CD4-positive, alpha-beta memory T cell (primary cell): ENCODE measurements at regions not wholly inside any gene's neighbourhood (a gene's known extent, or its start where the extent isn't known, plus 50 kb on each side); places are given as distances from the start of the nearest gene placed in this dataset.

Source experiments
- CTCF ChIA-PET: fragments of 350-600 bp; sonication (Branson Sonifier 250); formaldehyde crosslinking; loops from one replicate; lab custom pipeline; 2021; ENCODE audit warnings: inconsistent platforms; ENCODE audit not compliant: partially characterized antibody; lab: Charles Lee
- POLR2A ChIA-PET: fragments of 350-600 bp; sonication (Branson Sonifier 250); formaldehyde crosslinking; loops from one replicate; lab custom pipeline; 2021; ENCODE audit not compliant: partially characterized antibody; lab: Charles Lee
- DNase-seq, 5 donors: peaks; one replicate each; pipeline versions ENCODE4 v3.0.0 to v3.0.0-alpha.2; 2020 to 2022; ENCODE audit warnings: mixed read lengths in 1 of 5
- H3K27ac ChIP-seq: one replicate; pipeline ENCODE4 v1.7.0; 2013; ENCODE audit warnings: low read depth, low read length
- H3K27me3 ChIP-seq: 2 replicates; pipeline ENCODE4 v1.7.0; 2013; ENCODE audit warnings: mild to moderate bottlenecking, low read length, moderate library complexity; ENCODE audit not compliant: insufficient read depth
- H3K36me3 ChIP-seq: 2 replicates; pipeline ENCODE4 v1.7.0; 2013; ENCODE audit warnings: mild to moderate bottlenecking, low read length, moderate library complexity; ENCODE audit not compliant: insufficient read depth
- H3K4me1 ChIP-seq: 2 replicates; pipeline ENCODE4 v1.7.0; 2013; ENCODE audit warnings: mild to moderate bottlenecking, low read length, moderate library complexity; ENCODE audit not compliant: insufficient read depth
- H3K4me3 ChIP-seq, 2 donors: one replicate each; pipeline ENCODE4 v1.7.0; 2013; ENCODE audit warnings: low read length in 2 of 2, mild to moderate bottlenecking in 1 of 2
- H3K9me3 ChIP-seq, 2 donors: one replicate each; pipeline ENCODE4 v1.7.0; 2013; ENCODE audit warnings: low read length in 2 of 2, control low read depth in 1 of 2; ENCODE audit not compliant: control insufficient read depth in 1 of 2
- H3K27ac Mint-ChIP-seq, 7 donors: one replicate each; pipeline ENCODE4 v1.8.0; 2020 to 2021; ENCODE audit warnings: mixed read lengths in 7 of 7, mild to moderate bottlenecking in 6 of 7, inconsistent platforms in 3 of 7, moderate library complexity in 3 of 7
- H3K27me3 Mint-ChIP-seq, 2 donors: one replicate each; pipeline ENCODE4 v1.8.0; 2020 to 2021; ENCODE audit warnings: mixed read lengths in 2 of 2
- H3K36me3 Mint-ChIP-seq, 2 donors: one replicate each; pipeline ENCODE4 v1.8.0; 2020 to 2021; ENCODE audit warnings: mixed read lengths in 2 of 2, inconsistent platforms in 1 of 2, mild to moderate bottlenecking in 1 of 2
- H3K4me1 Mint-ChIP-seq, 4 donors: one replicate each; pipeline ENCODE4 v1.8.0; 2020 to 2021; ENCODE audit warnings: mixed read lengths in 4 of 4, mild to moderate bottlenecking in 1 of 4
- H3K4me3 Mint-ChIP-seq, 8 donors: one replicate each; pipeline ENCODE4 v1.8.0; 2020 to 2021; ENCODE audit warnings: mixed read lengths in 8 of 8, mild to moderate bottlenecking in 7 of 8, moderate library complexity in 6 of 8, inconsistent platforms in 3 of 8
- H3K9me3 Mint-ChIP-seq, 8 donors: one replicate each; pipeline ENCODE4 v1.8.0; 2020 to 2021; ENCODE audit warnings: mixed read lengths in 8 of 8, mild to moderate bottlenecking in 5 of 8, inconsistent platforms in 3 of 8, moderate library complexity in 1 of 8
- intact Hi-C: fragments of 100-400 bp; cut with micrococcal nuclease; formaldehyde crosslinking; loops from one replicate; pipeline ENCODE4 v1.15.1; 2023

DNA sequence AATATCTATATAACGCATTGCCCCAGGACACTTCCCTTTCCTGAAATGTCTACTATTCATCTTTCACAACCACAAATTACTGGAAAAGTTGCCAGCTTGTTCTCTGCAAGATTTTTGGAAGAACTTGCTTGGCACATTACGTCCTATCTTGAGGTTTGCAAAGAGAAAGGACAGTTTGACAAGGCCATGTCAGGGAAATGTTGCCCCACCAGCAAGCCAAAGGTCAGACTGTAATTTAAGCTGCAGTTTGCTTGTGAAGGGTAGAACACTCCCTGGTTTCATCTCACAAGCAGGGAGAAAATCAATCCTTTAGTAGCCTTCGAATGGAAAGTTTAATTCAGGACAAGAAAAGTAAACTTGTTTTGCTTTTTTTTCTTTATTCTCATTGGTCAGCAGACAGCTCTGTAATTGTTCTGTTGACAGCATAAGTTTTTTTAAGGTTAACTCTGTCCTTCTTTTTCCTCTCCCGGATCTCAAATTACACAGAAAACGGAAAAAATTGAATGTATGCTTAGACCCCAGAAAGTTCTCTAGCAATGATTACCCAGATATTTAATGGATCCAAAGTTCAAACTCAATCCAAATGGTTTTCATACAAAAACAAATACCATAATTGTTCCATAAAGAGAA, 541.8 kb upstream of the NRSN1 start:
- DNase-seq, result no peak
- no peaks in the 10 kb centered on the region for H3K4me1 Mint-ChIP-seq
- CTCF ChIA-PET, result no interaction called here
- POLR2A ChIA-PET, result no interaction called here
- no peaks in the 10 kb centered on the region for H3K4me1 ChIP-seq
- no peaks in the 10 kb centered on the region for H3K27me3 Mint-ChIP-seq
- H3K9me3 Mint-ChIP-seq, result peaks cover 0 to 4% (median 3%) of the 10 kb centered on the region in 8 donors
- intact Hi-C loops, result no loop called here
- H3K4me3 ChIP-seq, result no peak overlapping the region
- no peaks in the 10 kb centered on the region for H3K9me3 ChIP-seq
- no peak overlapping the region for H3K4me3 Mint-ChIP-seq
- no peak overlapping the region for H3K27ac ChIP-seq
- no peak overlapping the region for H3K27ac Mint-ChIP-seq
- H3K27me3 ChIP-seq, result no peaks in the 10 kb centered on the region
- H3K36me3 Mint-ChIP-seq, result no peaks in the 10 kb centered on the region
- H3K36me3 ChIP-seq, result no peaks in the 10 kb centered on the region

DNA sequence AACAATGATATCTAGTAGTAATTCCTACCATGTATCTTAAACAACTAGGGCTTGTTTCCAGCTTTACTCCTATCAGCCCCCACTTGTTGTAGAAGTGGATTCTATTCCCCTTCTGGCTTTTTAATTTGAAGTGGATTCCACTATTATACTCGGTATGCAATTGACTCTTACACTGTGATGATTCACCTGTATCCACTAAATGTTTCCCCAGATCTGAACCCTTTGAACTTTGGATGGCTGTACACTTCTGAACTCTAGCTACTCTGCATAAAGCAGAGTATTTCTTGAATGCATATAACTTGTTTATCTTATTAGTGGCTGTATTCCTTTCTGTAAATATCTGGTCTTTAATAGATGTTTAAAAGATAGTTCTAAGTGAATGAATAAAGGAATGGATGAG, 538.4 kb upstream of the NRSN1 start:
- Histone ChIP-seq H3K4me3 (no peak overlapping the region), H3K27me3 (no peaks in the 10 kb centered on the region), H3K4me1 (no peaks in the 10 kb centered on the region), H3K36me3 (no peaks in the 10 kb centered on the region), H3K9me3 (no peaks in the 10 kb centered on the region), H3K27ac (no peak overlapping the region)
- no peak overlapping the region for H3K27ac Mint-ChIP-seq
- ChIA-PET CTCF (no interaction called here), POLR2A (no interaction called here)
- no peaks in the 10 kb centered on the region for H3K36me3 Mint-ChIP-seq
- peaks cover 0 to 6% (median 2%) of the 10 kb centered on the region in 8 donors for H3K9me3 Mint-ChIP-seq
- H3K27me3 Mint-ChIP-seq, result no peaks in the 10 kb centered on the region
- intact Hi-C loops, result no loop called here
- no peak overlapping the region for H3K4me3 Mint-ChIP-seq
- DNase-seq, result no peak
- no peaks in the 10 kb centered on the region for H3K4me1 Mint-ChIP-seq

DNA sequence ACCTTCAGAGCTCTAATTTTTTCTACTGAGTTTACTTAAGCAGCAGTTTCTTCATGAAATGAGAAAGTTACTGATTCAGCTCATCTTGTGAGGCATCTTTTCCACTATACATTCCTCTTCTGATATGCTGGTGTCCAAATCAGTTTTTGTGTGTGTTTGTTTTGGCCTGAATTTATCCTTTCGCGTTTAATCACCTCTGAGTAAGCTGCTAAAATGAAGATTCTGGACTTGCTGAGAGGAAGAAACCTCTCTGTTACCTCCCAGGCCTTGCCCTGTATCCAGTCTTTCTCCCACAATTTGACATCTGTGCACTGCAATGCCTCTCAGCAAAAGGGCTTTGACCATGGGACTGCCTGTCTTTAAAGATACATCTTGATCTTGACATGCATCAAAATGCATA, 536.2 kb upstream of the NRSN1 start:
- POLR2A ChIA-PET, result no interaction called here
- intact Hi-C loops, result no loop called here
- DNase-seq, result no peak
- Histone ChIP-seq H3K4me3 (no peak overlapping the region), H3K9me3 (no peaks in the 10 kb centered on the region), H3K36me3 (no peaks in the 10 kb centered on the region), H3K27ac (no peak overlapping the region), H3K27me3 (no peaks in the 10 kb centered on the region), H3K4me1 (no peaks in the 10 kb centered on the region)
- no peaks in the 10 kb centered on the region for H3K4me1 Mint-ChIP-seq
- H3K36me3 Mint-ChIP-seq, result no peaks in the 10 kb centered on the region
- H3K9me3 Mint-ChIP-seq, result peaks cover 0 to 11% (median 5%) of the 10 kb centered on the region in 8 donors
- H3K27ac Mint-ChIP-seq, result no peak overlapping the region
- CTCF ChIA-PET, result no interaction called here
- no peak overlapping the region for H3K4me3 Mint-ChIP-seq
- H3K27me3 Mint-ChIP-seq, result no peaks in the 10 kb centered on the region

DNA sequence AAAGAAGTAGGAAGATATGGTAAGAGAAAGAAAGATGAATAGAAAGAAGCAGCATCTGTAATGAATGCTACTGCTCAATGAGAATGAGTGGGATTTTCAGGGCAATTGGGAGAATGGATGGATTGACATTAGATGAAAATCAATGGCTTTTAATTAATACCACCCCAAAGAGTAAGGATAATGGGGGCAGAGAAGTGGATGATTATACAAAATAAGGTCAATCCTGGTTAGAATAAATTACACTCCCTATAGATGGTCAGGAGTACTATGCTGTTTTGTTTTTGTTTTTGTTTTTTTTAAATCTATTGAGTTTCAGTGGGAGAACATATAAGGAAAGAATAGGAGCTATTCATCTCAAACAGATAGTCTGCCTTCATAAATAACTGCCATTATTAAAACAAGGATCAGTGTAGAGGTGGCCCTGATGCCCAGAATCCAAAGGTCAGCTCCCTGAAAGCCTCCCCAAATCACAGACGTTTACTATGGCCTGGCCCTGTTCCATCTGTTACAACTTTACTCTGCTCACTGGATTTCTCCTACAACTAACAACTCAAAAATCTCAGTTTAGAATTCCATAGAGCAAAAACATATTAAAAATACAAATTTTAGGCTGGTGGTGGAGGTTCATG, 535.4 kb upstream of the NRSN1 start:
- H3K4me1 ChIP-seq, result no peaks in the 10 kb centered on the region
- intact Hi-C loops, result no loop called here
- CTCF ChIA-PET, result no interaction called here
- no peaks in the 10 kb centered on the region for H3K9me3 ChIP-seq
- POLR2A ChIA-PET, result no interaction called here
- H3K27ac Mint-ChIP-seq, result no peak overlapping the region
- H3K4me3 Mint-ChIP-seq, result no peak overlapping the region
- H3K4me3 ChIP-seq, result no peak overlapping the region
- no peaks in the 10 kb centered on the region for H3K36me3 ChIP-seq
- no peak for DNase-seq
- no peaks in the 10 kb centered on the region for H3K27me3 ChIP-seq
- no peak overlapping the region for H3K27ac ChIP-seq
- H3K27me3 Mint-ChIP-seq, result no peaks in the 10 kb centered on the region
- peaks cover 0 to 9% (median 4%) of the 10 kb centered on the region in 8 donors for H3K9me3 Mint-ChIP-seq
- no peaks in the 10 kb centered on the region for H3K36me3 Mint-ChIP-seq
- H3K4me1 Mint-ChIP-seq, result no peaks in the 10 kb centered on the region

DNA sequence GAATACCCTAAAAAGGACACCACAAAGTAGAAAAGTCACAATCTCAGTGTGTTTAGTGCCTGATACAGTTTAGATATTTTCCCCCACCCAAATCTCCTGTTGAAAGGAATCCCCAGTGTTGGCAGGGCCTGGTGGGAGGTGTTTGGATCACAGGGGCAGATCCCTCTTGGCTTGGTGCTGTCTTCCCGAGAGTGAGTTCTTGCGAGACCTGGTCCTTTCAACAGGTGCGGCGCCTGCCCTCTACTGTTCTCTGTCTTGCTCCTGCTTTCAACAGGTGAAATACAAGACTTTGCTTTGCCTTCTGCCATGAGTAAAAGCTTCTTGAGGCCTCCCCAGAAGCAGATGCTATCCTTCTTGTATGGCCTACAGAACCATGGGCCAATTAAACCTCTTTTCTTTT, 534.3 kb upstream of the NRSN1 start:
- Mint-ChIP-seq H3K4me1 (no peaks in the 10 kb centered on the region), H3K36me3 (no peaks in the 10 kb centered on the region), H3K4me3 (no peak overlapping the region), H3K27ac (no peak overlapping the region), H3K9me3 (peaks cover 0 to 16% (median 4%) of the 10 kb centered on the region in 8 donors), H3K27me3 (no peaks in the 10 kb centered on the region)
- Histone ChIP-seq H3K27ac (no peak overlapping the region), H3K4me1 (no peaks in the 10 kb centered on the region), H3K27me3 (no peaks in the 10 kb centered on the region), H3K36me3 (no peaks in the 10 kb centered on the region), H3K9me3 (no peaks in the 10 kb centered on the region), H3K4me3 (no peak overlapping the region)
- DNase-seq, result no peak
- POLR2A ChIA-PET, result no interaction called here
- CTCF ChIA-PET, result no interaction called here
- intact Hi-C loops, result no loop called here

DNA sequence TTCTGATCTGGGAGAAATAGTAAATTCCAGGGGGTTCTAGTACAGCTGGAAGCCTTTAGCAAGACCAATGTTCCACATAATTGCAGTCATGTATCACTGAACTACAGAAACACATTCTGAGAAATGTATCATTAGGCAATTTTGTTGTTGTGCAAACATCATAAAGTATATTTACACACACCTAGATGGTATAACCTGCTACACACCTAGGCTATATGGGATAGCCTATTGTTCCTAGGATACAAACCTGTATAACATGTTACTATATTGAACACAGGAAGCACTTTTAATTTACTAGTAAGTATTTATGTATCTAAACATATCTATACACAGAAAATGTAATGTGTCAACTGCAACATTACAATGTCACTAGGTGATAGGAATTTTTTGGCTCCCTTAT, 525.9 kb upstream of the NRSN1 start:
- Mint-ChIP-seq H3K4me1 (no peaks in the 10 kb centered on the region), H3K36me3 (no peaks in the 10 kb centered on the region), H3K9me3 (peaks cover 0 to 23% (median 7%) of the 10 kb centered on the region in 8 donors), H3K27me3 (no peaks in the 10 kb centered on the region), H3K4me3 (no peak overlapping the region), H3K27ac (no peak overlapping the region)
- Histone ChIP-seq H3K4me3 (no peak overlapping the region), H3K9me3 (no peaks in the 10 kb centered on the region), H3K27me3 (no peaks in the 10 kb centered on the region), H3K27ac (no peak overlapping the region), H3K4me1 (no peaks in the 10 kb centered on the region), H3K36me3 (no peaks in the 10 kb centered on the region)
- ChIA-PET CTCF (no interaction called here), POLR2A (no interaction called here)
- intact Hi-C loops, result no loop called here
- DNase-seq, result no peak

DNA sequence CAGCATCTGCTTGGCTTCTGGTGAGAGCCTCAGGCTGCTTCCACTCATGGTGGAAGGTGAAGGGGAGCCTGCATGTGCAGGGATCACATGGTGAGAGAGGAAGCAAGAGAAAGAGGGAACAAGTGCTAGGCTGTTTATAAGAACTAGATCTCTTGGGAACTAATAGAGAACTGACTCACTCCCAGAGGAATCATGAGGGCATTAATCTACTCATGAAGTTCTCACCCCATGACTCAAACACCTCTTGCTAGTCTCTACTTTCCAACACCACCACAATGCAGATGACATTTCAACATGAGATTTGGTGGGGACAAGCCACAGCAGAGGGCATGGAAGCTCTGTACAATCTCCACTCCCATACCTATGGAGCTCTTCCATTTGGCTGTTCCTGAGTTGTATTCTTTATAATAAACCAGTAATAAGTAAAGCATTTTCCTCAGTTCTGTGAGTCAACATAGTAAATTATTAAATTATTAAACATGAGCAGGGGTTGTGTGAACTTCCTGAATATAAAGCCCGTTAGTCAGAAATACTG, 524.1 kb upstream of the NRSN1 start:
- Histone ChIP-seq H3K36me3 (no peaks in the 10 kb centered on the region), H3K27ac (no peak overlapping the region), H3K27me3 (no peaks in the 10 kb centered on the region), H3K4me1 (no peaks in the 10 kb centered on the region), H3K9me3 (no peaks in the 10 kb centered on the region), H3K4me3 (no peak overlapping the region)
- POLR2A ChIA-PET, result no interaction called here
- Mint-ChIP-seq H3K36me3 (no peaks in the 10 kb centered on the region), H3K4me3 (no peak overlapping the region), H3K27me3 (no peaks in the 10 kb centered on the region), H3K27ac (no peak overlapping the region), H3K4me1 (no peaks in the 10 kb centered on the region), H3K9me3 (peaks cover 0 to 17% (median 7%) of the 10 kb centered on the region in 8 donors)
- CTCF ChIA-PET, result no interaction called here
- no peak for DNase-seq
- intact Hi-C loops, result no loop called here
